SJSA1 (cell line): ENCODE measurements at regions not wholly inside any gene's neighbourhood (a gene's known extent, or its start where the extent isn't known, plus 50 kb on each side); places are given as distances from the start of the nearest gene placed in this dataset.

ENCODE experiments used
- DNase-seq, 2 experiments: peaks; one replicate each; pipeline ENCODE4 v3.0.0-alpha.2; 2015 to 2020; ENCODE audit warnings: low spot score in 2 of 2, low read depth in 1 of 2
- H3K27ac ChIP-seq: fragments of 250-450 bp; sonication (Bioruptor Pico); 2 replicates; pipeline ENCODE4 v1.5.1; 2020; ENCODE audit warnings: mild to moderate bottlenecking, moderate library complexity
- H3K27me3 ChIP-seq: fragments of 250-450 bp; sonication (Bioruptor Pico); replicated peaks from 2 replicates; pipeline ENCODE4 v1.5.1; 2020; ENCODE audit warnings: mild to moderate bottlenecking, moderate library complexity
- H3K36me3 ChIP-seq: fragments of 250-450 bp; sonication (Bioruptor Pico); 2 replicates; pipeline ENCODE4 v1.5.1; 2020; ENCODE audit warnings: mild to moderate bottlenecking
- H3K4me1 ChIP-seq: fragments of 250-450 bp; sonication (Bioruptor Pico); replicated peaks from 2 replicates; pipeline ENCODE4 v1.6.1; 2021; ENCODE audit warnings: mild to moderate bottlenecking
- H3K4me3 ChIP-seq: fragments of 250-450 bp; sonication (Bioruptor Pico); 2 replicates; pipeline ENCODE4 v1.5.1; 2020; ENCODE audit warnings: mild to moderate bottlenecking
- H3K9me3 ChIP-seq: fragments of 250-450 bp; sonication (Bioruptor Pico); replicated peaks from 2 replicates; pipeline ENCODE4 v1.5.1; 2020; ENCODE audit warnings: mild to moderate bottlenecking

DNA sequence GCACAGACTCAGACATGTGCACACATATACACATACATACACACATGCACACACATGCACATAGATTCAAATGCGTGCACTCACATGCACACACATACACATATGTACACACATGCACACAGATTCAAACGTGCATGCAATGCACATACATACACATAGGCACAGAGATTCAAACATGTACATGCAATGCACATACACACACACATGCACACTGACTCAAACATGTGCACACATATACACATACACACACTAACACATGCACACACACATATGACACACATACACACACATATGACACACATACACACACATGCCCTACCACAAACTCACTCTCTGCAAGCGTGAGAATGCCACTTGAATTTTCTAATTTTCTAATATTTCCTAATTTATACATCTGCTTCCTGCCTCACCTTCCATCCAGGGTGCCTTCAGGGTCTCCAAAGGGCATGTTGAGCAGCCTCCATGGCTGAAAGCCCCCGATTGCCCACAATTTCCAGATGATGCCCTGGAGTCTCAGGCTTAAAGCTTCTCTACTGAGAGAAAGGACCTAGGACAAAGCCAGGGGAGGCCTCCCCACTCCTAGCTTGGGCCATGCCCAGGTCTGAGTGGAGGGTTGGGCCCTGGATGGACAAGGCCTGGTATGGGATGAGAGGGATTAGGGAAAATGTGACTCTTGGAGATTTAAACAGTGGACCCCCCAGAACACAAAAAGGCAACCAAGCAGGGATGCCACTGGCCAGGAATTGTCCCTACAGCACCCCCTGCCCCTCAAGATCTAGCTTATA lies 487.1 kb downstream of the TCERG1L start:
- Histone ChIP-seq H3K4me1 (no peaks in the 10 kb centered on the region), H3K4me3 (no peak overlapping the region), H3K27ac (no peak overlapping the region), H3K27me3 (no peaks in the 10 kb centered on the region), H3K36me3 (no peaks in the 10 kb centered on the region), H3K9me3 (peaks cover 10% of the 10 kb centered on the region; the same call in 1 of the 2 replicates)
- no peak for DNase-seq

DNA sequence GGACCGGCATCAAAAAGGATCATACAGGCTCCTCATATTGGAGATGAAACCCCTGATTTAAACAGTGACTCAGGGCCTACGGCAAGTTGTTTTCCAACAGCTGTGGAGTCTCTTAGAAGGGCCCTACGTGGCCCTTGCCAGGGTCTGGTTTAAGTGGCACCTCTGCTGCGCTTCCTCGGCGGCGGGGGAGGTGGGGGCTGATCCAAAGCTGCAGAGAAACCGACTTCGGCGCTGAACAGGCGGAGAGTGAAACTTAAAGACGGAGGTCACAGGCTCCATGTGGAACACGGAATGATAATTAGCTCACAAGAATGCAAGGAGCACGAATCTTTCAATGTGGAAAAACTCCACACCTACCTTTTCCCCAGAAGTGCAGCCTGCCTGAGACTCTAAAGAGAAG lies 477.9 kb downstream of the TCERG1L start:
- no peak for DNase-seq
- H3K4me1 ChIP-seq: no peaks in the 10 kb centered on the region
- peaks cover 5% of the 10 kb centered on the region; the same call in 1 of the 2 replicates for H3K9me3 ChIP-seq
- no peak overlapping the region for H3K4me3 ChIP-seq
- H3K36me3 ChIP-seq: no peaks in the 10 kb centered on the region
- H3K27ac ChIP-seq: no peak overlapping the region
- no peaks in the 10 kb centered on the region for H3K27me3 ChIP-seq

DNA sequence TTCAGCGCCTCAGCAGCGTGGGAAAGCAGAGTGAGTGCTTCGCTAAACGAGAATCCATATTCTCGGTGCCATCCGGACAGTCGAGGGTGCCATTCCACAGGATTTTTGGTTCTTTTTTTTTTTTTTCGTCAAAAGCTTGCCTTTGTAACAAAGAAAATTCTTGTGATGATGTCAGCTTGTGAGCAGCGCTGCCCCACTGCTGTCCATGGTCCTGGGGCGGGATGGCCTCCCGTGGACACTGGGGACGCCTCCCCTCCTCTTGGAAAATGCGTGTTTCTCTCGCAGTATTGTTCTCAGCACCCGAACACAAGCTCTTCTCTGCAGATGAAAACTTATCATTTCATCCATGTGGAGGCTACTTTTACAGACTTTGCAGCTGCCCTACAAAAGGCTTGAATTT lies 477.4 kb downstream of the TCERG1L start:
- no peaks in the 10 kb centered on the region for H3K36me3 ChIP-seq
- H3K4me1 ChIP-seq: no peaks in the 10 kb centered on the region
- no peak for DNase-seq
- no peaks in the 10 kb centered on the region for H3K27me3 ChIP-seq
- H3K9me3 ChIP-seq: peaks cover 4% of the 10 kb centered on the region; the same call in 1 of the 2 replicates
- H3K27ac ChIP-seq: no peak overlapping the region
- H3K4me3 ChIP-seq: no peak overlapping the region

DNA sequence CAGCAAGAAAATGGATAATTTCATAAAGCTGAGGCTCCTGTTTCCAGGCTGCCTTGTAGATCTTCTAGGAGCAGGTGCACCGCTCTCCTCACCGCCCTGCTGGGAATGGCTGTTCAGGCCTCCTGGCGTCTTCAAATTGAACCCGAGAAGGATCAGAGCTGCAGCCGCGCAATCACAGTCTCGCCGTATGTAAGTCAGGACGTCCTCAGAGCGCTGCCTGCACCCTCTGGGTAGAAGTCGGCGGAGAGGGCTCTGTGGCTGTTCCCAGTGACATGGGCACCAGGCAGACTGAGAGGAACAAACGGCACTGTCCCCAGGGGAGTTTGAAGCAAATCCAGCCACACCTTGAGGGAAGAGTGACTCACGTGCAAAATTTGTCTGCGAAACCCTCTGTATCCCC lies 476.9 kb downstream of the TCERG1L start:
- Histone ChIP-seq H3K36me3 (no peaks in the 10 kb centered on the region), H3K27me3 (no peaks in the 10 kb centered on the region), H3K4me1 (no peaks in the 10 kb centered on the region), H3K9me3 (peaks cover 7% of the 10 kb centered on the region; the same call in 1 of the 2 replicates), H3K27ac (no peak overlapping the region), H3K4me3 (no peak overlapping the region)
- DNase-seq: no peak

DNA sequence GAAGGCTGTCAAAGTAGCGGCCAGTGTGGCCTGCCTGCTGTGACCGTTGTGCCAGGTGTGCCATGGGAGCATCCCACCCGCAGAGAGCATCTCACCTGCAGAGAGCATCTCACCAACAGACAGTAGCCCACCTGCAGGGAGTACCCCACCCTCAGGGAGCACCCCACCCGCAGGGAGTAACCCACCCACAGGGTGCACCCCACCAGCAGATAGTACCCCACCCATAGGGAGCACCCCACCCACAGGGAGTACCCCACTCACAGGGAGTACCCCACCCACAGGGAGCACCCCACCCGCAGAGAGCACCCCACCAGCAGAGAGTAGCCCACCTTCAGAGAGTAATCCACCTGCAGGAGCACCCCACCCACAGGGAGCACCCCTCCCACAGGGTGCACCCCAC lies 476.5 kb downstream of the TCERG1L start:
- Histone ChIP-seq H3K27me3 (no peaks in the 10 kb centered on the region), H3K9me3 (peaks cover 9% of the 10 kb centered on the region; the same call in 1 of the 2 replicates), H3K4me1 (no peaks in the 10 kb centered on the region), H3K36me3 (no peaks in the 10 kb centered on the region), H3K4me3 (no peak overlapping the region), H3K27ac (no peak overlapping the region)
- DNase-seq: no peak

DNA sequence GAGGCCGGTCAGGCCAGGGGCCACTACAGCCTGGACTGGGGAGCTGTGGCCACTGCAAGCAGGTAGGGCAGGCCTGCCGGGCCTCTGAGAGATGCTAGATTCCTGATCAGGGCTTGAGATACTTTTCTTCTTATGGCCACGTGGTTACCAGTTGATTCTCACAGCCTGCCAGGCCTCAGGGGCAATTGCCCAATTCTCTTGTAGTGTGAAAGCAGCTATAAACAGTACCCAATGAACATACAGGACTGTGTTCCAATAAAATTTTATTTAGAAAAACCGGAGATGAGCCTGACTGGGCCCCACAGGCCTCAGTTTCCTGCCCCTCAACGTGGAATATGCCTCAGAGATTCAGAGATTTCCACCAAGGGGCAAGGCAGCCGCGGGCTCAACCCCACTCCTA lies 475.2 kb downstream of the TCERG1L start:
- H3K9me3 ChIP-seq: peaks cover 13% of the 10 kb centered on the region
- H3K4me3 ChIP-seq: no peak overlapping the region
- no peak for DNase-seq
- H3K4me1 ChIP-seq: no peaks in the 10 kb centered on the region
- no peak overlapping the region for H3K27ac ChIP-seq
- H3K27me3 ChIP-seq: no peaks in the 10 kb centered on the region
- no peaks in the 10 kb centered on the region for H3K36me3 ChIP-seq

DNA sequence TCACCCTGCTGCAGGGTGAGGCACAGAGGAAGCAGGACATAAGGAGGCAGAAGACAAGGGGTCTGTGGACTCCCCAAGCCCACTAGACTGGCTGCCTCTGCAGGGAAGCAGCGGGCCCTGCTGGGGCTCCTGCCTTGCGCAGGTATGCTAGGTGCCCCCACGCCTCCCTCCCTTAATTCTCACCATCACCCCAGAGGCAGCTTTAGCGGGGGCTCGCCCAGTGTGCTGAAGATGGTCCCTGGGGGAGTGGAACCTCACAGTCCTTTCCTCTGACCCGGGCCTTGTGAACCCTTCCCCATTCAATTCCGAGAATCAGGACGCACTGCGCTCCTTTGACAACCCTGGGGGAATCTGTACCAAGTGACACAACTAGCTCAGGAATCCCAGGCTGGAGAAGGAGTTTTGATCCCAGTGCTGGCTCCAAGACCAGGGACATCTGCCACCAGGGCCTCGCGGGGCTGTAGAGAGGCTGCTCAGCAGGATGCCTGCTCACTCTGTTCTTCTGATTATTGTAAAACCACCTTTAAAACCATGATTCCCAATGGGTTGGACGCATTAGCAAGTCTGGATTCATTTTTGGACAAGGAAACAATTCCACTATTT lies 468.4 kb downstream of the TCERG1L start:
- H3K4me1 ChIP-seq: no peaks in the 10 kb centered on the region
- no peaks in the 10 kb centered on the region for H3K27me3 ChIP-seq
- H3K9me3 ChIP-seq: peaks cover 15% of the 10 kb centered on the region
- no peak overlapping the region for H3K4me3 ChIP-seq
- no peaks in the 10 kb centered on the region for H3K36me3 ChIP-seq
- H3K27ac ChIP-seq: no peak overlapping the region
- no peak for DNase-seq

DNA sequence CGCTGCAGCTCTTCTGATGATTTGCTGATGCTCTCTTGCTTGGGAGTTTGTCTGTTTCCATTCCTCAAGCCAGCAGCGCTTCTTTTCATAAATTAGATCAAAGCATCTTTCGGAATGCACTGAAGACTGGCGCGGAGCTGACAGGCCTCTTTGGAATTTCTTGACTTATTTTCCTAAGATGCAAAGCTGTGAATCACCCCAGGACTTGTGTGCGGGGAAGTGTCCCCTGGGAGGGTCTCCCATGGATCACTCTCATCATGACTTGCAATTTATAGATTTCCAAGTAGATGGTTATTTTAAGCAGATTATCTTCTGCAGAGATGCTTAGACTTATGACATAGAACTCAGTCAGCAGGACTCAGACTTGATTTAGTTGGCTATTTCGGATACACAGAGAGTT lies 467.2 kb downstream of the TCERG1L start:
- Histone ChIP-seq H3K4me3 (no peak overlapping the region), H3K27me3 (no peaks in the 10 kb centered on the region), H3K36me3 (no peaks in the 10 kb centered on the region), H3K27ac (no peak overlapping the region), H3K4me1 (no peaks in the 10 kb centered on the region), H3K9me3 (peaks cover 15% of the 10 kb centered on the region)
- no peak for DNase-seq

DNA sequence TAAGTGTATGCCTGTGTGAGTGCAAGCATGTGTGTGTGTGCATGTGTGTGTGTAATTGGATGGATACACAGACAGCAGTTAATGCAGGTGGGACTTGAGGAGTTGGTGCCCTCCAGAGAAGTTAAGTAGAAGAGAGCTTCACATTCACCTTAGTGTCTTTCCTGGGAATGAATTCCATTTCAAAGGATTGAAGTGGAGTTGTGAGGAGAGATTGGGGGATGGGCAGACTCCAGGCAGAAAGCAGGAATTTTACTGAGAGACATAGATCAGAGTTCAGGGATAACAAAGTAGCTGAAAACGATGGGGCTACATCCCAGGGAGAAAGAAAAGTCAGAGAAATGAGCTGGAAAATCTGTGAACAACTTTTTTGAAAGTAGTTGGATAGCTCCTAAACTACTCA lies 464.4 kb downstream of the TCERG1L start:
- Histone ChIP-seq H3K4me1 (no peaks in the 10 kb centered on the region), H3K36me3 (no peaks in the 10 kb centered on the region), H3K27ac (no peak overlapping the region)

DNA sequence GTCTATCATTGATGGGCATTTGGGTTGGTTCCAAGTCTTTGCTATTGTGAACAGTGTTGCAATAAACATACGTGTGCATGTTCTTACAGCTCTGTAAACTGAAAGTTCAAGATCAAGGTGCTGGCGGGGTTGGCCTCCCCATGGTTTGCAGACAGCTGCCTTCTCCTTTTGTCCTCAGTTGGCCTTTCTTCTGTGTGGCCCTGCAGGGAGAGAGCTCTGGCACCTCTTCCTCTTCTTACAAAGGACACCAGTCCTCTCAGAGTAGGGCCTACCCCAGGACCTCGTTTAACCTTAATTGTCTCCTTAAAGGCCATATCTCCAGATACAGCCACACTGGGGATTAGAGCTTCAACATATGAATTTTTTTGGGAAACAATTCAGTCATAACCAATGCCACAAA lies 462.7 kb downstream of the TCERG1L start:
- DNase-seq: no peak
- no peaks in the 10 kb centered on the region; the same call in 1 of the 2 replicates for H3K9me3 ChIP-seq
- H3K27ac ChIP-seq: no peak overlapping the region
- no peaks in the 10 kb centered on the region for H3K27me3 ChIP-seq
- no peaks in the 10 kb centered on the region for H3K36me3 ChIP-seq
- no peak overlapping the region for H3K4me3 ChIP-seq
- H3K4me1 ChIP-seq: no peaks in the 10 kb centered on the region

More for the DNA sequence above, 464.4 kb downstream of the TCERG1L start:
- no peaks in the 10 kb centered on the region for H3K27me3 ChIP-seq
- peaks cover 5% of the 10 kb centered on the region; the same call in 1 of the 2 replicates for H3K9me3 ChIP-seq
- no peak for DNase-seq
- no peak overlapping the region for H3K4me3 ChIP-seq

DNA sequence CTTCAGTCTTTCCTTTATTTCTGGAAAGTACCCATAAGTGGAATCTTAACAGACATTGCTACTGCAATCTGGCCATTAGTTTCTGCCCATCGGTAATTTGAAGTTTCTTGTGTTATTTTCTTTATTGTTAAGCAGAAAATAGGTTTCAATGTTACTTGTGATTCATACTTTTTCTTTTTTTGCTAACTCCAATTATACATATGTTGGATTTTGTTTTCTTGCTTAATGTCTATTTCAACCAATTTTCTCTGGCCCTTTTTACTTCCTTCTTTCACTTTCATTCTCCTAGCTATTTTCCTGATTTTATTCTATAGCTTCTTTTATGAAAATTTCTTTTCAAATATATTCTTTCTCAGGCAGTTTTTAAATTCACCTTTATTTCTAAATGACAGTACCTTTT lies 457.4 kb downstream of the TCERG1L start:
- Histone ChIP-seq H3K9me3 (peaks cover 3% of the 10 kb centered on the region; the same call in 1 of the 2 replicates), H3K36me3 (no peaks in the 10 kb centered on the region), H3K4me1 (no peaks in the 10 kb centered on the region), H3K27ac (no peak overlapping the region), H3K4me3 (no peak overlapping the region), H3K27me3 (no peaks in the 10 kb centered on the region)
- DNase-seq: no peak

DNA sequence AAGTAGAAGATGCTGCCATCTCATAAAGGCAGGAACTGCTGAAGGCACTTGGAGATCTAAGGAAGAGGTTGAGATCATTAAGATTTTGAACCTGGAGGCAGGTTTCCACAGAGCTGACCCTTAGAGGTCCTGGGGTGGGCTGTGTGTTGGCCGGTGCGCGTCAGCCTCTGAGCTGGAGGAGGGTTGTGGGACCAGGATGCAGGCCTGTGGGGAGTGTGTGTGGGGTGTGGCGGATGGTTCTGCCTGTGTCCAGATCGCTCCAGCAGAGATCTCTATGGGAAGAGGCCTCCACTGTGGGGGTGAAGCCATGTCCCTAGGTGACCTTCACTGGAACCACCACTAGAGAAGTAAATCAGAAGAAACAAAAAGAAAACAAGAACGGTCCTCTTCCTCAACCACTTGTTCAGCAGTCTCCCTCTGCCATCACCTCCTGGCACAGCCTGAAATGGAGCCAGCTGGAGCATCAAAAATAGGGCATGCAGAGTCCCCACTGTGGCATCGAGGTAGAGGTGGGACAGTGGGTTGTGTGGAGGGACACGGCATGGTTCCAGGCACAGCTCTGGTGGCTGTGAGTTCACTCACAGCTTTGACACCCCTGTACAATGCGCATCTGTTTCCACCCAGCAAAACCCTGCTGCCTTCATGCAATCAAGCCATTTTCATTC lies 453.8 kb downstream of the TCERG1L start:
- no peaks in the 10 kb centered on the region for H3K27me3 ChIP-seq
- no peak overlapping the region for H3K27ac ChIP-seq
- no peak overlapping the region for H3K4me3 ChIP-seq
- no peaks in the 10 kb centered on the region for H3K36me3 ChIP-seq
- peaks cover 3% of the 10 kb centered on the region; the same call in 1 of the 2 replicates for H3K9me3 ChIP-seq
- no peak for DNase-seq
- no peaks in the 10 kb centered on the region for H3K4me1 ChIP-seq

DNA sequence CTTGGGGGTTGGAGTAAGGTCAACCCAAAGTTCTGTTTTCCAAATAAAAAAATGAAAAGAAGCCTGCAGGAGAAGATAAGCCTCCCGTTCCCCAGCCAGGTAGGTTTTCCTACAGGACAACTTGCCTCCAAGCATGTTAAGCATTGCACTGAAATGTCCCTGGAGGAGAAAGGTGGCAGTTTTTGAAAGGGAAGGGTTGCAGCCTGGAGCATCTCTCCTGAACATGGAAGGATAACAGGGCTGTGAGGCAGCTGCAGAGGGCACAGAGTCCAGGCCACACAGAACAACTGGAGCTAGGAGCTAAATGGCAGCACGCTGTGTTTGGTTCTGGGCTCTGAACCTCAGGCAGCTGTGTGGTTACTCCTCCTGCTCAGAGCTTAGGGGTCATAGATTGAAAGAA lies 452.9 kb downstream of the TCERG1L start:
- no peaks in the 10 kb centered on the region for H3K27me3 ChIP-seq
- H3K36me3 ChIP-seq: no peaks in the 10 kb centered on the region
- H3K27ac ChIP-seq: no peak overlapping the region
- H3K9me3 ChIP-seq: peaks cover 3% of the 10 kb centered on the region; the same call in 1 of the 2 replicates
- no peak for DNase-seq
- H3K4me1 ChIP-seq: no peaks in the 10 kb centered on the region
- H3K4me3 ChIP-seq: no peak overlapping the region

DNA sequence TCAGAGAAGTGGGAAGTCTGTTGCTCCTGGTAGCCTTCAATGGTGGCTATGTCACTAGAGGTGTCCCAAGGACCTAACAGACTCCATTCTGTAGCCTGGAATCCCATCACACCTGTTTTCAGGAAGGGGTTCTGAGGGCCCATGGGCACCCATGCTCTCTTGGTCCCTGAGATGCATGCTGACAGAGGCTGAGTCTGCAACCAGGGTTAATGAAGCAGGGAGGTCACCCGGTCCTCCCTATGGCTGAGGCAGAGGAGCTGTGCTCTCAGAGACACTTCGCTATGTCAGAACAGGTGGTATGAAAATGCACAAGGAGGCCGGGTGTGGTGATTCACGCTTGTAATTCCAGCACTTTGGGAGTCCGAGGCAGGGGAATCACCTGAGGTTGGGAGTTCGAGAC lies 452.1 kb downstream of the TCERG1L start:
- Histone ChIP-seq H3K27me3 (no peaks in the 10 kb centered on the region), H3K9me3 (peaks cover 3% of the 10 kb centered on the region; the same call in 1 of the 2 replicates), H3K27ac (no peak overlapping the region), H3K36me3 (no peaks in the 10 kb centered on the region), H3K4me3 (no peak overlapping the region), H3K4me1 (no peaks in the 10 kb centered on the region)
- no peak for DNase-seq
